HG02623 (cell line): ENCODE measurements at regions not wholly inside any gene's neighbourhood (a gene's known extent, or its start where the extent isn't known, plus 50 kb on each side); places are given as distances from the start of the nearest gene placed in this dataset.
"Not testable (repeated sequence)": the region's sequence is repeated elsewhere in the genome, so short reads cannot be mapped to it uniquely, and the experiment has no call there.

ENCODE experiments used
- ATAC-seq: cut with Tn5 transposase; IDR thresholded peaks from one replicate; pipeline ENCODE4 v1.9.1; 2021; ENCODE audit warnings: moderate library complexity; ENCODE audit not compliant: unreplicated experiment

DNA sequence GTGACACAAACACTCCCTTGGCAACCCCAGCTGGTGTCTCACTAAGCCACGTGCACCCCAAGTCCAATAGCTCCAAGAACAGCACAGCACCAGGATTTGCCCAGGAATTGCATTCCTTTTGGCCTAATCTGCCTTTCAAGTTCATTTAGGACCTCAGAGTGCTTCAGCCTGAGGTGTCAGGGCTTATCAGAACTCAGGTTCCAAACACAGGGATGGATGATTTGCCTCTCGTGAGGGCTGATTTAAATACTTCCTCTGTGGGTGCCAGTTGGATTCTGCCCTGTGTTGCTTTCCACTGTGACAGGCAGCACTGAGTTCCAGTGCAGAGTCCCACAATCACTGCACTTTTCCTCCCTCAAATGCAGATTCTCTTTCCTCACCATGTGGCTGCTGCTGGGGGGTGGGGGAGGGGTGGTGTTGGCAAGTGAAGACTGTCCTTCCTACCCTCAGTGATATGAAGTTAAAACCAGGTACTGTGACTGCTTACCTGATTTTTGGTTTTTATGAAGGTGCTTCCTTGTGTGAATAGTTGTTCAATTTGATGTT lies 204.3 kb upstream of the STAC start:
- ATAC-seq, result no peak

DNA sequence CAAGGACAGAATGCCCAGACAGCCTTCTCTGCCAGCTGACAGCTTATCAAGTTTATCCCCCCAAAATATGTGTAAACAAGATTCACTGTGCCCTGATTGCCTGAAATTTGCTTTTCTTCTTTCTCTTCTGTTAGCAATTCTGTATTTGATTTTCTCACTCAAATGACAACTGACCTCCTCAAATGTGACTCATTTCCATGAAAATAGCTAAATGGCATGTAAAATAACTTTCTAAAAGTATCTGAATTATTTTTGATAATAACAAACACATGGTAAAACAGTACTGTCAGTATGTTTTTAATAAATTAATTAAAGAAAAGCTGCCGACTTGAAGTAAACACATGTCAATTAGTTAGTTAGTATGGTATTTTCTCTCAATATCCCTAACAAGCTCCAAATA lies 202.3 kb upstream of the STAC start:
- no peak for ATAC-seq

DNA sequence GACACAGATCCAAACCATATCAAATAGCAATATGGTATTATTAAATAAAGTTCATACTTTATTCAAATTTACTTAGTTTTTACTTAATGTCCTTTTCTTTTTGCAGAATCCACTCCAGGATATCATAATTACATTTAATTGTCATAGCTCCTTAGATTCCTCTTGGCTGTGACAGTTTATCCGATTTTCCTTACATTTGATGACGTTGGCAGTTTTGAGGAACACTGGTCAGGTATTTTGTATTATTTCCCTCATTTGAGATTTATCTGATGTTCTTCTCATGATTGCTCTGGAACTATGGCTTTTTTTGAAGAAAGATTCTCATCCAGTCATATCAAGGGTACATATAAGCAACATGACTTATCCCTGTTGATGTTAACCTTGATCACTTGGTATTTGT lies 198.3 kb upstream of the STAC start:
- no peak for ATAC-seq

DNA sequence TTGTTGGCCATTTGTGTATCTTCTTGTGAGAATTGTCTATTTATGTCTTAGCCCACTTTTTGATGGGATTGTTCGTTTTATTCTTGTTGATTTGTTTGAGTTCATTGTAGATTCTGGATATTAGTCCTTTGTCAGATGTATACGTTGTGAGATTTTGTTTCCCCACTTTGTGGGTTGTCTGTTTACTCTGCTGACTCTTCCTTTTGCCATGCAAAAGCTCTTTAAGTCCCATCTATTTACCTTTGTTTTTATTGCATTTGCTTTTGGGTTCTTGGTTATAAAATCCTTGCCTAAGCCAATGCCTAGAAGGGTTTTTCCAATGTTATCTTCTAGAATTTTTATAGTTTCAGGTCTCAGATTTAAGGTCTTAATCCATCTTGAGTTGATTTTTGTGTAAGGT lies 193.1 kb upstream of the STAC start:
- not testable (repeated sequence) for ATAC-seq

DNA sequence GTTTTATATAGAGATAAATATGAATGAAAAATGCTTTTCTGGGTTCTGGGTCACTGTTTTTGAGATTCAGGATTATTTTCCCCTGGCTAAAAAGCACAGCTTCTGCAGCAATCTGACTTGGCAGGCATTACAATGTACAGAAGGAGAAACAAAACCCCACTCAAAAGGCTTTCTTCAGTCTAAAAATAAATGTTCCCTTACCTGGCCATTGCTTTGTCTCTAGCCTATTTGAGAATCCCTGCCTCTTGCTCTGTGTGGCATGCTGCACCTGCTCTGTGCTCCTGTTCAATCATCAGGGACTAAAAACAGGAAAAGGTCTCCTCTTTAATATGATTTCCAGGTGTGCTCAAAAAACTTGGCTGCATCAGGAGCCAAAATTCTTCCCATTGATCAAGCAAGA lies 187.4 kb upstream of the STAC start:
- ATAC-seq, result no peak

DNA sequence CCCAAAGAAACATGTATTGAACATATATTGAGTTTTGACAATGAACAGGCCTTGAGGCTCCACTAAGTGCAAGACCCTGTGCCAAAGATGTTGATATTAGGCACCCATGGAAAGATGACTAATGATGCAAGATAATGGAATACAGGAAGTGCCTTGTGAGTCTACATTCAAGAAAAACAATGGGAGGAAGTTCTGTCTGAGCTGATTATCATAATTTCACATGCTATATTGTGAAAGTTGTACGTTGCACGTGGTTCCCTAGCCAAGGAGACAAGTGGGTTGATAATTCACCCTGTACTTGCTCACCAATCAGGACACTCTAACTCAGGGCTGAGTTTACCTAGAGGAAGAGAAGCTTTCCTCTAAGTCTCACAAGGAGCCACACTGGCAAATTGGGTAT lies 186.9 kb upstream of the STAC start:
- ATAC-seq, result no peak

DNA sequence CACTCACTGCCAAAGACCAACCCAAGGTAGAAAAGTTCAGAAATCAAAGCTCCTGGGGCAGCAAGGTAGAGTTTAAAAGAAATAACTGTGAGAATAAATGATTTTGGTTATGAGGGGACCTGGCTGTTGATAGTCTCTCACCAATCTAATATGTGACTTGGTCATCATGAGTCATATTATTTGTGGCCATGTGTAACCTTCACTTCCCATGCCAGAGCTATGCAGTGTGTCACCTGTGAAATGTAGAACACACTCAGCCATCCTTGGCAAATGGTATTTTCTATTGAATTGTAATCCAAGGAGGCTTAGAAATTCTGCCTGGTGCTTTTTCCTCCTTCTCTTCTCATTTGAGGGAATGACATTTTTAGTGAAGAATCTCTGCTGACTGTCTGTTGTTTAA lies 184.2 kb upstream of the STAC start:
- ATAC-seq, result no peak

DNA sequence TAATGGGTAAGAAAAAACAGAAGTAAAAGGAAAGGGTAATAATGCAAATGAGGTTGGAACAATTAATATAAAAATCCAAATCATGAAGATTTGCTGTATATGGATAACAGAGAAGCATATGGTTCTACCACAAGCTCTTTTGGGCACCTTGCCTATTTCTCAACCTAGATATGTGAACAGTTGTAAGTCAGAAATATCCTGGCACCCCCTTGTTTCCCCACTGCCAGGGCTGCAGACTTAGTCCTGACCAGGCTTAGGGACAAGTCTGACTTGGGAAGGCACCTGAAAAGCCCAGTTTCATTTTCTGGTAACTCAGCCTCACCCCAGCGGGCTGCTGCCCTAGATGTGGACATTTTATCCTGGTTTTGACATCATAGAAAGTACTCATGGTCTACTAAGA lies 183.2 kb upstream of the STAC start:
- ATAC-seq, result no peak

DNA sequence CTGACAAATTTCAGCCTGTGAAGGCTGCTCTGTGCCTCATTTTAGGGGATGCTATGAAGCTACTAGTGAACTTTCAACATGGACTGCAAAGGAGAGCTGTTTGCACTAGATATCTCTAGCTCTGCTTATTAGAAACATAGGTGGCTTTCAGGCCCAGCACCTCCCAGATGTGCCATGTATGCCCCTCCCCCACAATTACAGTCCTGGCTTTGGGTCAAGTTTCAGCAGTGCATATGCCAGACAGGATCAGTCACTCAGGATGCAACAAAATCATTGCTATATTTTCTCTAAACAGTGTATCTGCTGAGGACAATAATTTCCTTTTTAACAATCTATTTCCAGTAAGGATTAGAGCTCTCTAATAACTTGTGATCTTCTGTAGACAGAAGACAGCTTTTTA lies 178.8 kb upstream of the STAC start:
- ATAC-seq, result no peak

DNA sequence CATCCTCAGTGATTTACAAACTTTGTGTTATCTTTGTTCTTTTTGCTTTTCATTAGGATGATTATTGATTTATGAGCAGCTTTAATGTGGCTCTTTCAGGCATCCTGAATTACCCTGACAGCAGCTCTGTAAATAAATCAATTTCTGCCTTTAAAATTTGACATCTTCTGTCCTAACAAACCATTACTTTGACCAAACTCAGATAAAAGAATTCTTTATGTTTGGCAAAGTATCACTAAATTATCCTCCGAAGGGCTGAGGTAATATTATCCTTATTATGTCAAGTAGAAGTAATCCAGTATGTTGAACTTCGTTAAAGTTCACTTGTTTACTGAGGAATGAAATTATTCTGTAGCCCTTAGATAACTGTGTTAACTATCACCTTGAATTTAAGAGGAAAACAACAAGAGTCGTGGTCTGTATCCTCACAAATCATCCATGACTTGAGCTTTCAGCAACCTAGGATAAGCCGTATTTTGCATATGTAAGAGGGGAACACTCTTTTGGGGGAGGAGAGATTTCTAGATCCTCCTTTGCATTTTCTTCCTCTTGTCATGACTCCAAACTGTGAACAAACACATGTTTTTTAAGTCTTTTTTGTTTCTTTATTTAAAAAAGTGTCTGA lies 173.2 kb upstream of the STAC start:
- ATAC-seq, result no peak

DNA sequence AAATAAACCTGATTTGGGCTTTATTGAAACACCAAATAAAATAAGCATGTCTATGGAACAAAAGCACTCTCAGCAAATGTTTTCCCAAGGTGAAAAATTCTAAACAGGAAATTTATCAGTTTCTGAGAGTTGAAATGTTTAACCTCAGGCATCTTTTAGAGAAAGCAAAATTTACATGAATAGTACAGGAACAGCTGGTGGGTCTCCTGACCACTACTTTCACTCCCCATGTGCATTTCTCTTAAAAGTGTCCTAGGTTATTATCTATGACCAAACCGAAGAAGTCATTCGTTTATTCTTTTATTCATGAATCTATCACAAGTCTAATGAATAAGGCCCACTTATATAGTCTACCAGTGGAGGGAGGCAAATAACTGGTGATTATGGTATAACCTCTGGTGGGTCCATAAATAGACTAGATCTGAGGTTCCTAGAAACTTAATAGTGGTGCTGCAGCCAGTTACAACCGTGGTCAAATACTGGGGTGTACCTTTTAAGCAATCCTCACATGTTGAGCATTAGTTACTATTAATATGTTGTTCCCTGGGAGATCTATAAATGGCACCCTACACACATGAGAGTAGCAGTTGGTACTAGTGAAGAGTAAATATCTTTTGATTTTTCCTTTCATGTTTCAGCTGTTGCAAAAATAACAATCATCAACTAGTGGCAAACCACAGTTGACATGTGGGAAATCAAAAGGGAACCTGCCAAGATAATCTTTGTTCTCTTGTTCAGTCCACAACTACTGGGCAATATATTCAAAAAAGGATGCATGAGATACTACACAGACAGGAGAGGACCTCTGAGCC lies 169.3 kb upstream of the STAC start:
- no peak for ATAC-seq

DNA sequence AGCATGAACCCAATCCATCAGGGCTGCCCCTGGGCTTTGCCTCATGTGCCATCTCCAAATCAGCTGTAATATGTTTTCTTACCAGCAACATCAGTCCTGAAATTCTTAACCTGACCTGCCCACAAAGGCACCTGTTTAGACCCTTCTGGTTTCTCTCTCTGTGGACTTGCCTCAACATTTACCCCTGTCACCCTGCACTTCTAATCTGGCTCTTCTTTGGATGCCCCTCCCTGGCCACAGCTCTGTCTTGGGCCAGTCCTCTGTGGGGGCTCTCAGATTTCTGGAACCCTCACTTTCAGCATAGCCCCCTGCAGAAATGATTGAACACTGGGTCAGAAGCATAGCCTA lies 168.7 kb upstream of the STAC start:
- ATAC-seq, result no peak

DNA sequence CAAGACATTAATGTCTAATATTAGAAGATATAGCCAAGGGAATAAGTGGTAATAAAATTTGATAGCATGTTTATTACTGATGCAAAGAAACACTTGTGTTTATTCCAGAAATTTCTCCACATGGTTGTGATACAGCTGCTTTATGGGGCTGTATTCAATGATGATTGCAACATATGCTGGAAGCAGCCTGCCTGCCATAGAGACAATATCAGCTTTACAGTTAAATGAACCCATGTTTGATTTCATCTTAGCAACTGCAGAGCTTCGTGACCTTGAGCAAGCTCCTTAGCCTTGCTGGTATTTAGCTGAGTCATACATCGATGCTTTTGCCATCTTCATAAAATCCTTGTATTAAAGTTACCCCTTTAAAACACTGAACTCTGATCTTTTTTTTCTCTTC lies 168.1 kb upstream of the STAC start:
- no peak for ATAC-seq

DNA sequence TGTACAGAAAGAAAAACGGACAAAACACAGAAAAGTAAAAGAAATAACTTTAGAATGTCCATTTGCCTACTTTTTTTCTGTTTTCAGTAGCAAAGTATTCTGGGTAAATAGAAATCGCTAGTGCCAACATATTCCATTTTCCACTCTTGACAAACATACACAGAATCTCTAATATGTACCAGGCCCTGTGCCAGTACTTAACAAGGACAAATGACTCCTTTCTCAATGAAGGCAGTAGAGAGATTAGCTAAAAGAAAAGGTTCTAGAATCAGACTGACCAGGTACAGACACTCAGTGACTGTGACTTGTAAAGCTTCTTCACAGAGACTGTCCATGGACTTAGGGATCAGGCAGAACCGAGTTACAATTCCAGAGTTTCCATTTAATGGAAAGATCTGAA lies 165.8 kb upstream of the STAC start:
- no peak for ATAC-seq

DNA sequence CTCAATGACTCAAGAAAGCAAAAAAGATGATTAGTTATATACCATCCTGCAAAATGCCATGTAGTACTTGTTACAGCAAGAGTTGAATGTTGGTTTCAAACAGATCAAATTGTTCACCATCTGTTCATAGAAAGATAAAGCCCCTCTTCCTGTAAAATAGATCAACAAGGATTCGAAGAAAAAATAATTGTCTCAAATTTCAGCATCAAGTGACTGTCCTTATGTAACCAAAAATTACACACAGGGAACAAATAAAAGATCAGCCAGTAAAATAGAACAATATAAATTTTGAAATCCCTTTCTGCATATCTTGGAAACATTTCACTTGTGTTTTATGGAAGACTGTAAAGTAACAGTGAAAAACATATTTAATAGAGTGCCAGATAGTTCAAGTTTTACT lies 165.1 kb upstream of the STAC start:
- no peak for ATAC-seq

DNA sequence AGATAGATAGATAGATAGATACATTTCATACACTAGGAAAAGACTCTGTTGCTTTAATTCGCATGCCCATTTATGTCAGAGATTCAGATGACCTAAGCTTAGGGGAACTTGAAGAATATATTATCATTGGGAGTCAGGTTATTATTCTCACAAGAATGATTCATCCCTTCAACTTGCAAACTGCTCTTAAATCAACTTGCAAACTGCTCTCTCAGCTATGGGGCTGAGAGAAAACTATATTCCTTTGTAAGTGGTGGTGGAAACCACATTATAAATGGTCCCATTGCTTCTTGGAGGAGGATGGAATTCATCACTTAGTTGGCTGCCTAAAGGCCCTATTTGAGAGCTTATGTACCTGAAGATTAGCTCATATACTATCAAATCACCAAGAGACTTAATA lies 160.9 kb upstream of the STAC start:
- no peak for ATAC-seq

DNA sequence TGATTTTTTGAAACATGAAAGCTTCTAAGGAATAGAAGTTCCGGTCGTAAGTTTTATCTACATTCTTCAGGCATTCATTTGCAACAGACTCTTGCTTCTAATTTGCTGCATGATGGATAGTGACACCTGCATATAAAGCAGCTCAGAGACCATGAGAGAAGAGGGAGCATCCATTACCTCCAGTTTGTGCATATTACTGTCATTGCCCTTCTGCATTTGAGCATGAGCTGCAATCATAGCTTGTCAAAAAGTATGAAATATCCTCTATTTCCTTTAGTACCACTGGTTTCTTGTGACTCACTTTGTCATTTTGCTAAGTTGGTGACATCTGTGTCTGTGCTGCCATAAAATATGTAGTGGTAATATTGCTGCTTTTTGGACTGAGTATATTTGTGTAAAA lies 160.1 kb upstream of the STAC start:
- ATAC-seq, result no peak

DNA sequence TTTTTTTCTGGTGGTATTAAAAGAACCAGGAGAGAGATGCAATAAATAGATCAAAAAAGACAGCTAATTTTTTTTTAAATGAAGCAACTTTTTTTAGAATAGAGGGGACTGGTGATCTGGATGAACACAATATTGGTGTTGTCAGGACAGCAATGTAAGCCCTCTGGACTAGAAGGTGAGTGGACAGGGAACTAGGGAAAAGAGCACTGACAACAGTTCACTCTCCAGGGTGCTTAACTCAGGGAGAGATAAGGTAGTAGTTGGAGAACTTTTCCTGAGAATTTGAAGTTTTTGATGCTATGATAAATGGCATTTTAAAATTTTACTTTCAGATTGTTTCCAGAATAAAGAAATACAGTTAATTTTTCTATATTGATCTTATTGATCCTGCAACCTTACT lies 158.3 kb upstream of the STAC start:
- no peak for ATAC-seq

DNA sequence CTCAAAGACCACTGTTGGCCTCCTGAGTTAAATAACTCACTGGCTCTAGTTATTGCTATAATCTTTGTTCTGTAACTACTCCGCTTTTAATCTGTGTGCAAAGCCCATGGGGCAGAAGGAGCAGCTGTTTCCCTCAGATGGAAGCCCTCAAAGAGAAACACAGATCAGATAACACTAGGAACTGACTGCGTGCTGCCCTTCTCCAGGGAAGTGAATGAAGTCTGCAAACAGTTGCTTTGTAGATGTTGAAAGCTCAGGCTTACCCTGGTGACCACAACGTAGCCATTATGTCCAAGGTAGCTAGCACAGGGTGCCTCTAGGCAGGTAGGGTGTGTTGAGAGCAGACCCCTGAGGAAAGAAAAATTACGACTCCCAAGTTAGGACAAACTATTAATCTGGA lies 152.3 kb upstream of the STAC start:
- no peak for ATAC-seq

DNA sequence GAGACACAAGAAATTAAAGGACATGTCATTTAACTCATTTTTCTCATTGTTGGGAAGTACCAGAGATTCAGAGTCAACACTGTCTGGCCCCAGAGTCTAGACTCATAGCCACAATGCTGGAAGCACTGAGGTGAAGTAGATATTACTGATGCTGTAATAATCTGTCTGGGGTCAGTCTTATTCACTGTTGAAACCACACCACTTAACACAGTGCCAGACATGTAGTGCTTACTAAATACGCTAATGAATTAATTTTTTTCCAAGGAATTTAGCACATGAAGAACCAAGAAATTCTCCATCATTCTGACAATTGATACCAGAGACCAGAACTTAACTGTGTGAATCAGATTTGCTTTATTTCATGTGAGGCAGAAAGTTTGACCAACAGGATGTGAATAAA lies 150.8 kb upstream of the STAC start:
- ATAC-seq, result no peak

DNA sequence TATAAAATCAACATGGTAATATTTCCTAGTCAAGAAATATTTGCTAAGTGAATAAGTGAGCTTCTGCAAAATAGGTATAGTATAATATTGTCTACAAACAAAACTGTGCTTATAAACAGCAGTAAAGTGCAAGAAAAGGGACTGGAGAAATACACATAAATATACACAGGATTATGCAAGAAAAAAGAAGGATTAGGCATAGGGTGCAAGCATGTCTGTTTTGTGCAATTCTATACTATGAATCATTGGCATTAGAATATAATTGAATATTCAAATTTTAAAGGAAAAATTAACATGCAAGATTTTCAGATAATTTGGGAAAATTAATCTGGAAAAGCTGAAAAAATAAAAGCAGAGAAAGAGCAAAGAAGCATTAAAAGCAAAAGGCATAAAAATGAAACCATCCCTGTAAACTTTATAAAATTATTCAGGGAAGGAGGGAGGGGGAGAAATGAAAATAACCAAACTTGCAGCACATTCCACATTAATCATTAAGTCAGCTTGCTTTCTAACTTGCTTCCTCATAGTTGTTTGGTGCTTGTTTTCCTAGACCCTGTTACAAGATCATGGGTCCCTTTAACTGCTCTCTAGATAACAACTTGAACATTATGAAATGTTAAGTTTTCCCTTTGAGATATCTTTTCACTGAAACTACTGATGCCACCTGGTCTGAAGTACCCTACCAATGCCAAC lies 147.4 kb upstream of the STAC start:
- no peak for ATAC-seq

DNA sequence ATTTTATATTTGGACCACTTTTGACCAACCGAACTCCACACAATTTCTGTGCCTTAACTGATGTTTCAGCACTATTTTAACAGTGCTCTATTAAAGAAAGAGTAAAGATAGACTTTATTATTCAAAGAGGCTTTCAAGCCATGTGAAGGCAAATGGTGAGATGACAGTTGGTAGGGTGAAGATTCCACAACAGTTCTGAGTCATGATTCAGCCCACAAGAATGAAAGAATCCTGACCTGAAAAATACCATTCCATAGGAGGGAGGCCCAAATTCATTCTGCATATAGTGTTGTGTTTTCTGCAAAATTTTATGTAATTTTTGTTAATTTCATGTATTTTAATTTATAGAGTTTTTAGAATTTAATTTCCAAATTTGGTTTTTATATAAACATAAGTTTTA lies 135.6 kb upstream of the STAC start:
- no peak for ATAC-seq
